Stimulated activated CD8-positive, alpha-beta memory T cell treated with anti-CD3 and anti-CD28 coated beads, Interleukin-7, amount 100 ng/mL, for 24 hours (primary cell): ENCODE measurements at regions not wholly inside any gene's neighbourhood (a gene's known extent, or its start where the extent isn't known, plus 50 kb on each side); places are given as distances from the start of the nearest gene placed in this dataset.
A peak's percentile ranks its signal among the peaks of the same experiment; 100 is the strongest.
"Not testable (repeated sequence)": the region's sequence is repeated elsewhere in the genome, so short reads cannot be mapped to it uniquely, and the experiment has no call there.

ENCODE experiments used
- DNase-seq: peaks from one replicate; pipeline ENCODE4 v3.0.0-alpha.2; 2020; ENCODE audit warnings: low read depth

DNA sequence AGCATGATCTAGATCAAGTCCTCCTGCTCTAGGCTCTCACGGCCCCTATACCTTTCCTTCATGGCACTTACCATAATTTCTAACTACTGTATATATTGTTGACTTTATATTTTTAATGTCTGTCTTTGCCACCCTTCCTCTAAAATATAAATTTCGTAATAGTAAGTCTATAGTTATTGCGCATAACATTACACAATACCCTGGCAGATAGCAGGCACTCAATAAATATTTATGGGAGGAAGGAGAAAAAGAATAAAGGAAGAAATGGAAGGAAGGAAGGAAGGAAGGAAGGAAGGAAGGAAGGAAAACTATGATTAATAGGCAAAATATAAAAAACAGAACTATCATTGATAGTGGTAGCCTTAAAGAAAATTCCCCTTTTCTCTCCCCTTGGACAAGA lies 190.3 kb upstream of the LMCD1 start:
- DNase-seq, result no peak

DNA sequence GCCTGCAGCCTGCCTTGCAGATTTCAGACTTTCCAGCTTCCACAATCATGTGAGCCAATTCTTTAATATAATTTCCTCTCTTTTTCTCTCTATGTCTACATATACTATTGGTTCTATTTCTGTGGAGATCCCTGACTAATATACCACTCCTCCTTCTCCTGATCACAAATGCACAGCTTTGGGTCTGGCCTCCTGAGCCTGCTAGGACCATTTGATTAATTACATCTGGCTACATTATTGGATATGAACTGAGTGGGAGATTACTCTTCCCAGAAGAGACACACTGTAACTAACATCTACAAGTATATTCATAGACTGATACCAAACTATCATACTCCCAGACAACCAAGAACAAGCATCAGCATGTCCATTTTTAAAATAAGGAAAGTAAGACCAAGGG lies 188.9 kb upstream of the LMCD1 start:
- no peak for DNase-seq

DNA sequence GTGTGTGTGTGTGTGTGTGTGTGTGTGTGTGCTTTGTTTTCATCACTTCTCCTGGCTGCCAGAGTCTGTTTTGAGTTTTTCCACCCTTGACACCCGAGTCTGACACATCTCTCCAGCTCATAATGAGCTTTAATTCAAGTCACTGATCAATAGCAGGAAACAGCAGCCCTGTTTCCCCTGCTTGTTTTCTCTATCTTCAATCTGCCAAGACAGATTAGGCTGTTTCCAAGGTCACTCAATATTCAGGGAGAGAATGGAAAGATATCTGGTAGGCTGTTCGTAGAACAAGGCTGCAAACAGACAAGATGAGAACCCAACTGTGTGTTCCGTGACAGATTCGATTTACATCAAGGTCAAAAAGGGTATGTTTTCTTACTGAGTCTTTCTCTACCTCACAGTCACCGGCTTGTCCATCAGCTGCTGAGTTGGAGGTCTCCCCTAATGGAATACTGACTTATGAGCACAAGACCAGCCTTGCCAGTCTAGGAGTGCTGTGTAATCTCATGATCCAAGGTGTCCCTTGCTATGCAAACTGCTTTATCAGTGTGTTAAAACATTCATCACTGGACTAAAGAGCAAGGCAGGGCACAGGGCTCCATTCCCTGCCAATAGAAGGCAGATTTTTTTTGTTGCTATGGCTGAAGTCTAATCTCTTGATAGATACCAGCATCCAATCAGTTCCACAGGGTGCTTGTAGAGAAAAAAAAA lies 187.9 kb upstream of the LMCD1 start:
- DNase-seq, result no peak

DNA sequence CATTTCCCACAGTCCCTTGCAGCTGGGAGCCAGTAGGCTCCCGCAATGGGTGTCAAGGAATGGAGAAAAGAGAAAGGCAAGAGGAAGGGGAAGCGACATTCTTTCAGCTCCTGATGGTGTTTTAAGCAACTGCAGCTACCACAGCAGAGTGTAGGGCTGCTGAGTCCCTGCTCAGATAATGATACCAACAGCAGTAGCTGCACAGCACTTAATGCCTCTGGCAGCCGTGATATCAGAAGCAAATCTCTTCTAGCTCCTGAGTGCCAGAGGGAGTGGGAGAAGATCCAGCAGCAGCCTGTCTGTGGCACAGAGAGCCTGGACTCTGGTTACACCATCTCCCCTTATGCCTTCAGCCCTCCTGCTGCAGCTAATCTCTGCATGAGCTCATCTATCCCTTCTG lies 186.1 kb upstream of the LMCD1 start:
- DNase-seq, result not testable (repeated sequence)

DNA sequence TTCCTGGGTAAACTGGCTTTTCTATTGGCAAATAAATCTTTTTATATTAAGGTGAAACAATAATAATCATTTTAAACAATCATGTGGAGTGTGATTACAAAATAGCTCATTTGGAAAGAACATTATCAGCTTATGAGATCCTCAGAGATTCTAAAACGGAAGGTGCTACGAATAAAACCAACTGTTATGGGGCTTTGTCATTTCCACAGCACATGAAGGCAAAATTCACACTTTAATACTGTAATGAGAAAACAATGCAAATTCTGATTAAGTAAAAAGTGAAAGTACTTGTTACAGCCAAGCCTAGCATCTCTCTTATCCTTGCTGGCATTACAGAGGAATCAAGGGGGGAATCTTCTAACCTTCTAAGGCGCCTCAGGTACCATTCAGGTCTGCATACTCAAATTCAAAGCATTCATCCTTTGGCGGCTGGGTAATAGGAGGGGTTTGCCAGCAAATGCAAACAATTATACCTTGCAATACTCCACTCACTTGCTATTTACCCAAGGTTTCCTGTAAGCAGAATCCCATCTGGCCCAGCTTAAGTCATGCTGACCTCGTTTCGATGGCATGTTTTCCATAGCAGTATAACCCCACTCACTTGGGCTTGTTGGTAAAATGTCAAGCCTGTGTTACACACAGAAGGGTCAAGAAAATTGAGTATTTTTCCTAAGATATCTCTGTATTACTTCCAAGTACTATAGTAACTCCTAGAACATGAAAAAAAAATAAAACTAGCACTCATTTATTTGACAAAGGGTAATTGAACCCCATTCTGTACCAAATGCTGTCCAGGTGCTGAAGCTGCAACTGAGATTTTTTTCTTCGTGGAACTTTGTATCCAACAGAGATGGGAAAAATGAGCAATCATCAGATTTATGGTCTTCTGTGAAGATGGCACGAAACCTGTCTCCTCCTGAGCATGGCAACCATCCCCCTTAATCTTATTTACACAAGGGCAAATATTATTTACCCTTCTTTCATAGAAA lies 183.7 kb upstream of the LMCD1 start:
- no peak for DNase-seq

DNA sequence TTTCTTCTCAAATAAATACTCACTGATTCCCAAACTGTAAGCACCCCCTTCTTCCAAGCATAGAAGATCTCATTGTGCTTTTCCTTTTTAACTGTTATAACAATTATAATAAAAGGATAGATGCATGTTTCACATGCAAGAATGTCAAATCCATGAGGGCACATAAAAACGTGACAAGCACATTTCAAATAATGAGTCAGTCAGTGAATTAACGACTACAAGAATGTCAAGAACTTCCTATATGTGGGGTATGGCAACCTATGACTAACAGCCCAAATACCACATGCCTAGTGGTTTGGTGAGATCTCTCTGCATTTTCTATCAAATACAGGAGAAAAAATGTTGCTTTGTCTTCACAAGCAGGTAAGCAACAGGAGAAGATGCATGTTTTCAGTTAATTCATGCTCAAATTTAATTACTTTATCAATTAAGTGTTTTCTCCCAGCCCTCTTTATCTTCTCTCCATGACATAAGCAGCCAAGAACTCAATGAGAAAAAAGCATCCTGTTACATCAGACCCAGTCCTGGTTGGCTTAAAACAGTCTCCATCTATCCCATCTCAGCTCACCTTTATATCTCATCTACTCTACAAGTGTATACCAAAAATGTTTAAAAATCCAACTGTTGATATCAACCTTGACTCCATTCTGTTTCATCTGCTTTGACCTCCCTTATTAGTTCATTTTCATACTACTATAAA lies 181.5 kb upstream of the LMCD1 start:
- DNase-seq, result no peak

DNA sequence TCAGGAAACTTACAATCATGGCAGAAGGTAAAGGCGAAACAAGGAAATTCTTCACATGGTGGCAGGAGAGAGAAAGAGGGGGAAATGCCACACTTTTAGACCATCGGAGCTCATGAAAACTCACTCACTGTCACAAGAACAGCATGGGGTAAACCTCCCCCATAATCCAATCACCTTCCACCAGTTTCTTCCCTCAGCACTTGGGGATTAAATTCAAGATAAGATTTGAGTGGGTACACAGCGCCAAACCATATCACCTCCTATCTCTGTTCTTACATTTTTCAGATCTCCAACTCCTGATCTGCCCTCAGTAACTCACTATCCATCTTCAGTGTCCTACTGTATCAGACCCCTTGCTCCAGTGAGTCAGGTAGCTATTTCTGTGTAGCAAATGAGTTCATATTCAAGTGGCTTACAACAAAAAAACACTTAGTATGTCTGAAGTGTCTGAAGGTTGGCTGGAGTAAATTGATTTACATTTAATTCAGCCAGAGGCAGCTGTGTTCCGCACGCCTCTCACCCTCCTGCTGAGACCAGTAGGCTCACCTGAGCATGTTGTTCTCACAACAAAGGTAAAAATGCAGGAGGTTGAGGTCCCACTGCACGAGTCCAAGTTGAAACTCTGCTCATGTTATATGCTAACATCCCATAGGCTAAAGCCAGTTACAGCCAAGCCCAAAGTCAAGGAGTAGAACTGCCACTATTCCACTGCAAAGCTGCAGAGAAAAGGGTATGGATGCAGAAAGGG lies 180.7 kb upstream of the LMCD1 start:
- no peak for DNase-seq

DNA sequence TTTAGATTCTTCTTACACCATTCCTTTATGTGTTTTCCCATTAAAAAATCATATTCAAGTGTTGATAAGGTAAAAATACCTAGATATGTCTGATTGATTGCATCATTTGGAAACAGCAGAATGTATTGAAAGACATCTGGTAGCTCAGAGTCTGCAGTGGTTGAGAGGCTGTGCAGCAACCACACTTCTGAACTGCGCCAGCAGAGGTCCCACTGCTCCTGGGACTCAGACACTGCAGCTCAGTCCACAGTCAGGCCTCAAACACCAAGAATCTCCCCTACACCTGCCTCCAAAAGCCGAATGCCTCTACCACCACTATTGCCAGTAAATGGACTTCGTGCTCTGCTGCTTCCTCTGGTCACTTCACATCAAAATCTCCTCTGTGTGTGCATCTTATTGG lies 176.9 kb upstream of the LMCD1 start:
- peak; percentile 21 for DNase-seq

DNA sequence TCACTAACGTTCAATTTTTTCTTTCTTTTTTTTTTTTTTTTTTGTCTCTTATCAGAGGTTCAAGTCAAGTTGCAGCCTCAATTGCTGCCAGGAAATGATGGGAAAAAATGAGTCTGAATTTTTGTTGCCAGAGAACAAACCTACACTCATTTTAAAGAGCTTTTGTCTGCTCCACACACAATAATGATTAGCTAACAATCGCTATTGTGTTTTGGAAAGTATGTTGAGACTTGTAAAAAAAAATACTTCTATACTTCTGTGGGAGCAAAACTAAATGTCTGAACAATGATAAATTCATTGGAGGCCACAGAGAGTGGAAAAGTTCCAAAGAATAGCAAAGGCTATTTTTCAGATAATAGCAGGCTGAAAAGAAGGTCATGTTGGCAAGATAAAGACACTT lies 176.3 kb upstream of the LMCD1 start:
- DNase-seq, result no peak

DNA sequence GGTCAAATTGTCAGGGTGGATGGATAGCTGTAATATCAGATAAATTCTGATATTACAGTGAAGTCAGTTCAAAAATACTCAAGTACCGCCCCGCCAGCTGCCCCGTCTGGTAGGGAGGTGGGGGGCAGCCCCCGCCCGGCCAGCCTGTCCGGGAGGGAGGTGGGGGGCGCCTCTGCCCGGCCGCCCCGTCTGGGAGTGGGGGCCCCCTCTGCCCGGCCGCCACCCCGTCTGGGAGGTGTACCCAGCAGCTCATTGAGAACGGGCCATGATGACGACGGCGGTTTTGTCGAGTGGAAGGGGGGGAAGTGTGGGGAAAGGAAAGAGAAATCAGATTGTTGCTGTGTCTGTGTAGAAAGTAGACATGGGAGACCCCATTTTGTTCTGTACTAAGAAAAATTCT lies 175.8 kb upstream of the LMCD1 start:
- DNase-seq, result not testable (repeated sequence)

DNA sequence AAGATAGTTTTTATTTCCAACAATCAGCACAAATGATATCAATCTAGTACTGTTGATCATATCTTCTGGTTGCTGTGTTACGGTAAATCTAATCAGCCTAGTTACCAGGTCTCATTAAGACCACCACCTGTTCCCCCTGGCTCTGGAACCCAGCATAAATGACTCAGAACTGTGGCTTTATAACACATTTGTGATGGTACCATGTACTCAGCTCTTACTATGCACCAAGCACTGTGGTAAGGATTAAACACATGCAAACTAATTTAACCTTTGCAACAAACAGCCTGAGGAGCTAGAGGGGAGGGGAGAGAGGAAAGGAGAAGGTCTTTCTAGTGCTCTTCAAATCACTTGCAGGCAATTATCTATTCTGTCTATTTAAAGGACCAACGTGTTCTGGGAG lies 173.9 kb upstream of the LMCD1 start:
- DNase-seq, result no peak

DNA sequence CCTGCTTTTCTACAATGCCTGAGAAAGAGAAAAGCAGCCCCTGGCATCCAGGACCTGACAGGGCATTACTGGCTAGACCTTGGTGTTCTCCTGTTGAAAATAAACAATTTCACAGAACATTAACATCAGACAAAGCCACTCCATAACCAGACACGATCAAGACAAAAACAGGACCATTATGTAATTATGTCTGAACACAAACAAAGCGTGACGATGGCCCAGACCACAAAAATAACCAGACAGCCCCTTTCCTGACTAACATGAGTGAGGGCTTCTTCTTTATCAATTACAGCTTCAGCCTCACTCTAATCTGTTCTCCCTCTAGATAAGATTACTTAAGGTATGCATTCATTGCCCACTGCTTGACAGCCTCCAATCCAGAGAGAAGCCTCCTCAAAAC lies 172.7 kb upstream of the LMCD1 start:
- no peak for DNase-seq

DNA sequence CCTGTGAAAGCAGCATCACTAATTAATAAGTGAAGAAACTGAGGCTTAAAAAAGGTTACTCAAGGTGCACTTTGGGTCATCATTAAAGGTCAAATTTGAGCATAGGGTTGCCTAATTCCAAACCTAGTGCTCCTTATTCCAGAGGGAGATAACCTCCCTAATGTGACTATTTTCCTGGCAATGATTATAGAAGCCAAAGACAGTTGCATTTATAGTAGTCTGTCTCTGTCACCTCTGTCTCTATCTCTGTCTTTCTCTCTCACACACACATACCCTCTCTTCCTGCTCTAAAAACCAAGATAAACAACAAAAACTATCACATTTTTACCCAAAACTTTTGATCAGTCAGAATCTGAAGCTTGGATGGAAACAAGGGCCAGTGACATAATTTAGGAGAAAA lies 172.0 kb upstream of the LMCD1 start:
- DNase-seq, result no peak

DNA sequence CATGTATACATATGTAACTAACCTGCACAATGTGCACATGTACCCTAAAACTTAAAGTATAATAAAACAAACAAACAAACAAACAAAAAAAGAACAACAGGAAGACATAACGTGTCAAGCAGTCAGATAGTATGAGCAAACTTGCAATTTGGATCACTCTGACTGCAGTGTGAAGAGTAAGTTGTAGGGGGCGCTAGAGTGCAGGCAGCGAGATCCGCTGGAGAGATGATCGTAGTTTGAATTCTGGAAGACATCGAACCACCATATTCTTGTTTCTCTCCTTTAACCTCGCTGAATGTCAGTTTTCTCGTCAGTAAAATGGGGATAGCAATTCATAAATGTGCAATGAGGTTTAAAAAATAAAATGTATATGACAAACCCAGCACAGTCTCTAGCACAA lies 165.2 kb upstream of the LMCD1 start:
- DNase-seq, result no peak

DNA sequence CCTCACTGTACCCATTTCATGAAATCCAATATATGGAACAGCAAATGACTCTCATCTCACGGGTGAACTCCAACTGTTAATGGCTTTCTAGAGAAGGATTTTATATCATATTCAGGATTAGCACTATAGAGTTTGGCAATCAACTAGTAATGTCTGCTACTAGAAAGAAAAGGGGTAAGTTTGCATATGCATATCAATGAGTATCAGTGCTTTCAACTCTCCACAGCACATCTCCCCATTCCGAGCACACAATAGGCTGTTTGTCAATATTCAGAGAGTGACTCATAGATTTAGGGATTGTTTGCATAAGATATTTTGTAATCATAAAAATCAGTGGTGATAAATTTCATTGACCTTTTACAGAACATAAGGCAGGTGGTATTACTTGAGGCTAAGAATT lies 163.2 kb upstream of the LMCD1 start:
- DNase-seq, result no peak

DNA sequence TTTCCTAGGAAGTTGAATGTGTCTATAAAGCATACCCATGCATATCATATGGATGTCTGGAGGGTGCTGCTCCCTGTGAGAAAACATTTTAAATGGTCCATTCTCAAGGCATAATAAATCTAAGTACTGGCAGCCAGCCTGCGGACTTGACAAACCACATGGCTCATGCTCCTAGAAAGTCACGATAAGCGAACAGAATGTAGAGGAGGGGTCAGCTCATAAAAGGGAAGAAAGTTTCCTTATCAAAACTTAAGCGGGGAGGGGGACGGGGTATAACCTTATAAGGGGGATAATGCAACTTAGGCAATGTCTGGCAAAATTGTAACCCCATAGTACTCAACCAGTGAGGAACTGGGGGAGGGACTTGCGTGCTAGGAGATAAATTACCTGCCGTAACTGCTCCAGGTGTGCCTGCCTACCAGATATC lies 159.8 kb upstream of the LMCD1 start:
- no peak for DNase-seq

DNA sequence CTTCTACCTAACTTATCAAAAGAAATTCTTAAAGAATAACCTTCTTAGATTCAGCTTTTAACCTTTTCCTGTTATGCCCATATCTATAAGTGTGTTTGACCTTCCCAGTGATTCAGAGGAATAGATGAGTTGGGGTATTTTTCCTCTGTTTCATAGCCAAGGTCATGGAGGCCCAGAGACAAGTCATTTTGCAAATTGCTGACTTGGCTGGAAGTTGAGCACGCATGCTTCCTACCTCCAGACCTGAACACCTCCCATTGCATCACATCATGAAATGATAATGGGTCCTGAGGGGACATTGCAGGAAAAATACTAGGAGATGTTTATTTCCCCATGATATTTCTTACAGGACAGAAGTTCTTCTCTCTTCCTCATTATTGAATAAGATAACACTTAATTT lies 158.6 kb upstream of the LMCD1 start:
- no peak for DNase-seq

DNA sequence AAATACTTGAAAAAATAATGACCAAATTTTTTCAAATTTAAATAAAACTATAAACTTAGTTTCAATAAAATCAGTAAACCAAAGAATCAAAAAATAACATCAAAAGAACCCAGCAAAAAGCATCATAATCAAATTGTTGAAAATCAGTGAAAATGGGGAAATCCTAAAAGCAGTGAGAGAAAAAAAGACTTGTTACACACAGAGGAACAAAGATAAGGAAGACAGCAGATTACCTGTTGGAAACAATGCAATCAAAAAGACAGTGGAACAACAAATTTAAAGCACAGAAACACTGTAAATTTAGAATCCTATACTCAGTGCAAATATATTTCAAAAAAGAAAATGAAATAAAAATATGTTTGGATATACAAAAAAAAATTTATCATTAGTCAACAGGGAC lies 156.2 kb upstream of the LMCD1 start:
- DNase-seq, result no peak

DNA sequence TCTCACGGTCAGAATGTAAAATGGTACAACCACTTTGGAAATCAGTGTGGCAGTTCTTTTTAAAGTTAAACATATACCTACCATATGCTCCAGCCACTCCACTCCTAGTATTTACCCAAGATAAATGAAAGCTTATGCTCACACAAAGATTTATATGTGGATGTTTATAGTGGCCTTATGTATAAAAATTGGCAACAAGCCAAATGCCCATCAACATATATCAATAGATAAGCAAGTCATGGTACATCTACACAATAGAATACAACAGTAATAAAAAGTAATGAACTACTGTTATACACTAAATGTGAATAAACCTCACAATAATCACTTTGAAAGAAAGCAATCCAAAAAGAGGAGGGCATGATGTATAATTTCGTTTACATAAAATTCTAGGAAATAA lies 153.5 kb upstream of the LMCD1 start:
- DNase-seq, result no peak

DNA sequence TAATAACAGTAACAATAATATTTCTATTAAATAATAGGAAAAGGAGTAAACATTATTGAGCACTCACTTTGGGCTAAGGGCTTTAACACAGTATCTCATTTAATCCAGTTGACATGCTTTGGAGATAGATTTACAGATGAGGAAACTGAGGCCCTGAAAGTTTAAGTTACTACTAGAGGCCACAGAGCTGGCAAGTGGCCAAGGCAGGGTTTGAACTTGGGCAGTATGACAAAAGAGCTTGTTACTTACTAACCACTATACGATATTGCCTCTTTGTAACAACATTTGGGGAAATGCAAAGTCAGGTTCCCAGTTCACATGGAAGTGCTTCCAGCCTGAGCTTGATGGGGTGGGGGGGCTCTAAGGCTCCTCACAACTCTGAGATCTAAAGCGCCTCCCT lies 149.1 kb upstream of the LMCD1 start:
- no peak for DNase-seq

DNA sequence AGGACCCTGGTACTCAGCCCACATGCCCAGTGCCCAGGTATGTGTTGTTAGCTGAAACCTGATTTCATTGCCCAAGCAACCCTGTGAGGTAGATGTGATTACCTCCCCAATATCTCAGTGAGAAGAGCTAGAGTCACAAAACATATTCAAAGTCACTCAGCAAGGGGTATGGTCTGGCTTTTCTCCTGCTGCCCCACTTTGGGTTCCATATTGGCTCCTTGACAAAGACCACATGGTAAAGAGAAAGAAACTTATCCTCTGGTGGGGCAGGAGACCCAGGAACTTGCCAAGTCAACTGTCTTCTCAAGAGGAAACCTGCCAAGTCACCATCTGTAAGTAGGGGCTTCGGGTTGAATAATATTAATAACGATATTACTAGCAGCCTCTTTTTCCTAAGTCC lies 148.3 kb upstream of the LMCD1 start:
- no peak for DNase-seq

DNA sequence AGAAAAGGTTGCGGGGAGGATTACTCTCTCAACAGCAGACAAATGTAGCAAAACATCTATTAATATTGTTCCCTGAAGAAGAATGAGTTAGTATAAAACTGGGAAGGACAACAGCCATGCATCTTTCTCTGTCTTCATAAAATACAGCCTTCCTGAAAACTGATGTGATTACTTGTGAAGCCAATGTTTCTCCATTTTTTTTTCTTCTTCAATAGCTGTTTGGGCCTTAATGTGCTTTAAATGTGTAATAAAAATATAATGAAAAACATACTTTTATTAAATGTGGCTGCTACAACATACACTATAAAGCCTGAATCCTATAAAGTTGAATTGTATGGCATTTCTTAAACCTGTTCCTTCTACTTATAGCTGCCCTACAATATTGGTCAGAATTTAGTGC lies 146.3 kb upstream of the LMCD1 start:
- no peak for DNase-seq
